Neural progenitor cell (in vitro differentiated cells): ENCODE measurements at regions not wholly inside any gene's neighbourhood (a gene's known extent, or its start where the extent isn't known, plus 50 kb on each side); places are given as distances from the start of the nearest gene placed in this dataset.

Experiments used
- DNase-seq: peaks from one replicate; pipeline ENCODE4 v3.0.0-alpha.2; 2016; ENCODE audit warnings: low spot score
- H2AFZ ChIP-seq: fragments of 200-600 bp; sonication (generic); replicated peaks from 2 replicates; pipeline ENCODE4 v1.6.1; 2016; ENCODE audit warnings: antibody characterized with exemption
- H3F3A ChIP-seq: fragments of 200-600 bp; sonication (generic); 2 replicates; pipeline ENCODE4 v1.6.1; 2016; ENCODE audit warnings: antibody characterized with exemption, low read depth
- H3K27ac ChIP-seq: fragments of 200-600 bp; sonication (generic); 2 replicates; pipeline ENCODE4 v1.5.1; 2016; ENCODE audit warnings: mild to moderate bottlenecking
- H3K27me3 ChIP-seq: fragments of 200-600 bp; sonication (generic); 2 replicates; pipeline ENCODE4 v1.6.1; 2016; ENCODE audit warnings: mild to moderate bottlenecking, moderate library complexity
- H3K36me3 ChIP-seq: fragments of 200-600 bp; sonication (generic); 2 replicates; pipeline ENCODE4 v1.5.1; 2016
- H3K4me1 ChIP-seq: fragments of 200-600 bp; sonication (generic); 2 replicates; pipeline ENCODE4 v1.6.1; 2016; ENCODE audit warnings: mixed run types
- H3K4me2 ChIP-seq: fragments of 200-600 bp; sonication (generic); 2 replicates; pipeline ENCODE4 v1.6.1; 2016
- H3K4me3 ChIP-seq: fragments of 200-600 bp; sonication (generic); 2 replicates; pipeline ENCODE4 v1.5.1; 2016
- H3K79me2 ChIP-seq: fragments of 200-600 bp; sonication (generic); 2 replicates; pipeline ENCODE4 v1.6.1; 2016; ENCODE audit warnings: low read depth
- H3K9ac ChIP-seq: fragments of 200-600 bp; sonication (generic); 2 replicates; pipeline ENCODE4 v1.6.1; 2016
- H3K9me3 ChIP-seq: fragments of 200-600 bp; sonication (generic); 2 replicates; pipeline ENCODE4 v1.5.1; 2016; ENCODE audit warnings: low read depth
- H4K20me1 ChIP-seq: fragments of 200-600 bp; sonication (generic); 2 replicates; pipeline ENCODE4 v1.6.1; 2016; ENCODE audit warnings: low read depth
- H3K27ac Mint-ChIP-seq: 3 replicates; pipeline ENCODE4 v1.8.0; 2021; ENCODE audit warnings: mixed read lengths
- H3K27me3 Mint-ChIP-seq: 2 replicates; pipeline ENCODE4 v1.8.0; 2022; ENCODE audit warnings: low read depth, mild to moderate bottlenecking, inconsistent platforms, moderate library complexity, mixed read lengths; ENCODE audit not compliant: insufficient read depth
- H3K36me3 Mint-ChIP-seq: 3 replicates; pipeline ENCODE4 v1.8.0; 2021; ENCODE audit warnings: mixed read lengths
- H3K4me1 Mint-ChIP-seq: 3 replicates; pipeline ENCODE4 v1.8.0; 2021; ENCODE audit warnings: mixed read lengths
- H3K4me3 Mint-ChIP-seq: 3 replicates; pipeline ENCODE4 v1.8.0; 2021; ENCODE audit warnings: mild to moderate bottlenecking, moderate library complexity, mixed read lengths
- H3K9me3 Mint-ChIP-seq: 3 replicates; pipeline ENCODE4 v1.8.0; 2020; ENCODE audit warnings: mixed read lengths
- CTCF ChIP-seq: fragments of 200-600 bp; sonication (generic); IDR thresholded peaks from 2 replicates; pipeline ENCODE4 v1.5.1; 2017; ENCODE audit warnings: antibody characterized with exemption, mild to moderate bottlenecking
- EZH2 ChIP-seq: fragments of 200-600 bp; sonication (generic); IDR thresholded peaks from 2 replicates; pipeline ENCODE4 v1.6.1; 2017; ENCODE audit warnings: antibody characterized with exemption, mild to moderate bottlenecking, moderate library complexity
- EZH2phosphoT487 ChIP-seq: fragments of 200-600 bp; sonication (generic); IDR thresholded peaks from 2 replicates; pipeline ENCODE4 v1.6.1; 2017; ENCODE audit warnings: antibody characterized with exemption

- H3K9me3 ChIP-seq: no peaks in the 10 kb centered on the region
- H3K36me3 Mint-ChIP-seq: no peaks in the 10 kb centered on the region
- no peaks in the 10 kb centered on the region for H4K20me1 ChIP-seq
- H3K79me2 ChIP-seq: no peaks in the 10 kb centered on the region
- H3K27me3 ChIP-seq: no peaks in the 10 kb centered on the region
- no peak for TF ChIP-seq CTCF
- TF ChIP-seq EZH2: no peak
- no peak for TF ChIP-seq EZH2phosphoT487
- H3K4me1 ChIP-seq: peaks cover 7% of the 10 kb centered on the region
- peaks cover 8% of the 10 kb centered on the region for H3K4me1 Mint-ChIP-seq
- H3K4me3 Mint-ChIP-seq: no peak overlapping the region
- no peaks in the 10 kb centered on the region for H3F3A ChIP-seq
- H3K27ac ChIP-seq: no peak overlapping the region
- no peak overlapping the region for H3K4me2 ChIP-seq
- H3K9ac ChIP-seq: no peak overlapping the region
- H3K27me3 Mint-ChIP-seq: peaks cover 6% of the 10 kb centered on the region
- no peak overlapping the region for H2AFZ ChIP-seq
- no peaks in the 10 kb centered on the region for H3K36me3 ChIP-seq
- peaks cover 8% of the 10 kb centered on the region for H3K9me3 Mint-ChIP-seq
- H3K27ac Mint-ChIP-seq: no peak overlapping the region
- no peak overlapping the region for H3K4me3 ChIP-seq
- DNase-seq: no peak
These were observed 133.6 kb upstream of the C1orf174 start for GRCh38 chr1:4033713-4034112.

GRCh38 chr1:4034318-4034887 is 134.3 kb upstream of the C1orf174 start:
- no peak overlapping the region for H2AFZ ChIP-seq
- TF ChIP-seq EZH2phosphoT487 (no peak), EZH2 (no peak), CTCF (no peak)
- H3K4me2 ChIP-seq: no peak overlapping the region
- Mint-ChIP-seq H3K27ac (no peak overlapping the region), H3K4me1 (peaks cover 8% of the 10 kb centered on the region), H3K36me3 (no peaks in the 10 kb centered on the region), H3K27me3 (peaks cover 6% of the 10 kb centered on the region), H3K4me3 (no peak overlapping the region), H3K9me3 (peaks cover 8% of the 10 kb centered on the region)
- H3K4me3 ChIP-seq: no peak overlapping the region
- no peaks in the 10 kb centered on the region for H3F3A ChIP-seq
- no peak for DNase-seq
- H3K9me3 ChIP-seq: no peaks in the 10 kb centered on the region
- H3K36me3 ChIP-seq: no peaks in the 10 kb centered on the region
- H4K20me1 ChIP-seq: no peaks in the 10 kb centered on the region
- H3K79me2 ChIP-seq: no peaks in the 10 kb centered on the region
- no peak overlapping the region for H3K9ac ChIP-seq
- peaks cover 7% of the 10 kb centered on the region for H3K4me1 ChIP-seq
- no peaks in the 10 kb centered on the region for H3K27me3 ChIP-seq
- no peak overlapping the region for H3K27ac ChIP-seq

GRCh38 chr1:4044967-4045366 is 144.9 kb upstream of the C1orf174 start:
- H3K27me3 ChIP-seq: no peaks in the 10 kb centered on the region
- no peaks in the 10 kb centered on the region for H3K79me2 ChIP-seq
- H2AFZ ChIP-seq: no peak overlapping the region
- H3K4me1 ChIP-seq: no peaks in the 10 kb centered on the region
- no peak for TF ChIP-seq CTCF
- no peak for TF ChIP-seq EZH2phosphoT487
- no peak for TF ChIP-seq EZH2
- H3K4me3 ChIP-seq: no peak overlapping the region
- H3K36me3 Mint-ChIP-seq: no peaks in the 10 kb centered on the region
- H4K20me1 ChIP-seq: no peaks in the 10 kb centered on the region
- H3K27ac ChIP-seq: no peak overlapping the region
- peaks cover 4% of the 10 kb centered on the region for H3K27me3 Mint-ChIP-seq
- H3F3A ChIP-seq: no peaks in the 10 kb centered on the region
- DNase-seq: no peak
- no peak overlapping the region for H3K4me2 ChIP-seq
- H3K27ac Mint-ChIP-seq: no peak overlapping the region
- H3K9me3 ChIP-seq: no peaks in the 10 kb centered on the region
- H3K9ac ChIP-seq: no peak overlapping the region
- no peaks in the 10 kb centered on the region for H3K9me3 Mint-ChIP-seq
- no peak overlapping the region for H3K4me3 Mint-ChIP-seq
- H3K36me3 ChIP-seq: no peaks in the 10 kb centered on the region
- H3K4me1 Mint-ChIP-seq: peaks cover 3% of the 10 kb centered on the region
